HG02970 (cell line): ENCODE measurements at regions not wholly inside any gene's neighbourhood (a gene's known extent, or its start where the extent isn't known, plus 50 kb on each side); places are given as distances from the start of the nearest gene placed in this dataset.
"Not testable (repeated sequence)": the region's sequence is repeated elsewhere in the genome, so short reads cannot be mapped to it uniquely, and the experiment has no call there.

Experiments
- ATAC-seq: cut with Tn5 transposase; IDR thresholded peaks from one replicate; pipeline ENCODE4 v1.9.1; 2021; ENCODE audit warnings: mild to moderate bottlenecking, moderate library complexity, moderate number of reproducible peaks; ENCODE audit not compliant: unreplicated experiment, low FRiP score

DNA sequence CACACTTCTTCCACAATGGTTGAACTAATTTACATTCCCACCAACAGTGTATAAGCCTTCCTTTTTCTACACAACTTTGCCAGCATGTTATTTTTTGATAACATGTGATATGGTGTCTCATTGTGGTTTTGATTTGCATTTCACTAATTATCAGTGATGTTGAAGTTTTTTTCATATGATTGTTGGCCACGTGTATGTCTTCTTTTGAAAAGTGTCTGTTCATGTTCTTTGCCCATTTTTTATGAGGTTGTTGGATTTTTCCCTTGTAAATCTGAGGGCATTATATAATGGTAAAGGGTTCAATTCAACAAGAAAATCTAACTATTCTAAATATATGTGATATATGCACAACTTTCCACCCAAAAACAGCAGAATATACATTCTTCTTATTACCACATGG is 153.4 kb upstream of the POGK start:
- ATAC-seq = not testable (repeated sequence)

DNA sequence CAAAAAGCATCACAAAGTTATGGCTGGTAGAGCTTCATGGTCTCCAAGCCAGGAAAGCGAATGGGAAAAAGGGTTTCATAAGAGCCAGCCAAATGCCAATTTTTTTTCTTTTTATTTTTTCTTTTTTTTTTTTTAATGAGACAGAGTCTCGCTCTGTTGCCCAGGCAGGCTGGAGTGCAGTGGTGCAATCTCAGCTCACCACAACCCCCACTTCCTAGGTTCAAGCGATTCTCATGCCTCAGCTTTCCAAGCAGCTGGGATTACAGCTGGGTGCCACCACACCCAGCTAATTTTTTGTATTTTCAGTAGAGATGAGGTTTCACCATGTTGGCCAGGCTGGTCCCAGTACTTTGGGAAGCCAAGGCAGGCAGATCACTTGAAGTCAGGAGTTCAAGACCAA is 148.7 kb upstream of the POGK start:
- not testable (repeated sequence) for ATAC-seq

GRCh38 chr1:166691476-166691875 is 147.8 kb upstream of the POGK start:
- ATAC-seq = no peak

DNA sequence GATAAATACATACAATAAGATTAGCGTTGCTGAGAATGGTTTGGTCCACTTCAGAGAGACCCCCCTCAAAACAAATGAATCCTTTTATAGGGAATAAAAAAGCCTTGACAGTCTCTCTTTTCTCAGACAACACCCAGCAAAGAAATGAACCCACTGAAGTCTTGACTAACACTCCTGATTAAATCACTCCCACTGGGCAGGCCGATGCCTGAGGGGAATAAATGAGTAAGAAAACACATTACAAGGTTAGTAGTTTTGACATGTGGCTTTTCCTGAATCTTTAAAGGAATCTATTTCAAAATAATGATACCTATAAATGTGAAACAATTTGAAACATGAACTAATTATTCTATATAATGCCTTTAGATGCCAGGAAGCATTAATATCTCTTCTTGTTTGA is 146.9 kb upstream of the POGK start:
- ATAC-seq = no peak

- no peak for ATAC-seq
Measured at GRCh38 chr1:166693158-166693557, 146.1 kb upstream of the POGK start.

- ATAC-seq = no peak
Measured at GRCh38 chr1:166693673-166694297, 145.5 kb upstream of the POGK start.

- ATAC-seq = no peak
Measured at GRCh38 chr1:166695115-166695514, 144.2 kb upstream of the POGK start.

DNA sequence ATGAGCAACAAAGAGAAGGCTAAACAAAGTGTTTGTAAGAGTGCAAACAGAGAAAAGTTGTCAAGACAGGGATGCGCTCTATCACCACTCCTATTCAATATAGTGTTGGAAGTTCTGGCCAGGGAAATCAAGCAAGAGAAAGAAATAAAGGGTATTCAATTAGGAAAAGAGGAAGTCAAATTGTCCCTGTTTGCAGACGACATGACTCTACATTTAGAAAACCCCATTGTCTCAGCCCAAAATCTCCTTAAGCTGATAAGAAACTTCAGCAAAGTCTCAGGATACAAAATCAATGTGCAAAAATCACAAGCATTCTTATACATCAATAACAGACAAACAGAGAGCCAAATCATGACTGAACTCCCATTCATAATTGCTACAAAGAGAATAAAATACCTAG is 143.4 kb upstream of the POGK start:
- ATAC-seq = not testable (repeated sequence)

- ATAC-seq = no peak
Measured at GRCh38 chr1:166698771-166699170, 140.5 kb upstream of the POGK start.

- ATAC-seq = no peak
Measured at GRCh38 chr1:166699613-166700012, 139.7 kb upstream of the POGK start.

DNA sequence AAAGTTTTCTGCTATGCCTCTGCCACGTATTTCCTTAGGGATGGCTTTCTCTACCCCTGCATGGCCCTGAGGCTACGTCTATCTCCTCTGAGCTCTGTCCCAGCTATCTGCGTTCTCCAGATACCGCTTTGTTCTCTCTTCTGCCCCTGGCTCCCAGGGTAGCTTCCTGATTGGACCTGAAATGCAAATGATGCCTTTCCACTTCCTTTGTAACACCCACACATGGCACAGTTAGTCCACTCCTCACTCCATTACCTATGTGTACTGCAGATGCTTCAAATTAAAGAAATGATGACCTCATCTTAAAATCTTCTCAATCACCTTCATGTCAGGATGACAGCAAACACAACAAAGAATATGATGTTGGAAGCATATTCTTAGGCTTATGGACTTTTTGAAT is 138.6 kb upstream of the POGK start:
- no peak for ATAC-seq

- ATAC-seq = no peak
Measured at GRCh38 chr1:166701603-166702100, 137.6 kb upstream of the POGK start.

DNA sequence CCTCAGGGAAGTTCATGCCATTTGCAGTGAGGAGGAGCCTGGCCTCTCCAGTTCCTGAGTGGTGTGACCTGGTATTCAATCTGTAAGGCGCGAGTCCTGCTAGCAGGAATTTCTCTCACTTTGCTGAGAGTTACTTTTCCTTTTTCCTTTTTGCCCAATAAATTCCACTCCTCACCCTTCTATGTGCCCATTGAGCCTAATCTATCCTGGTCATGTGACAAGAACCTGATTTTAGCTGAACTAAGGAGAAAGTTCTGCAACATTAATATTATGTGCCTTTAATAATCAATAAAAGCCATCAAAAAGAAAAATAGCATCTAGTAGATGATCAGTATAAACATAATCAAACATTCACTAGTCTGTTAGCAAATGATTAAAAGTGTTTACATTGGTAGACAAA is 136.1 kb upstream of the POGK start:
- no peak for ATAC-seq

- ATAC-seq = no peak
Measured at GRCh38 chr1:166703726-166704462, 135.4 kb upstream of the POGK start.

DNA sequence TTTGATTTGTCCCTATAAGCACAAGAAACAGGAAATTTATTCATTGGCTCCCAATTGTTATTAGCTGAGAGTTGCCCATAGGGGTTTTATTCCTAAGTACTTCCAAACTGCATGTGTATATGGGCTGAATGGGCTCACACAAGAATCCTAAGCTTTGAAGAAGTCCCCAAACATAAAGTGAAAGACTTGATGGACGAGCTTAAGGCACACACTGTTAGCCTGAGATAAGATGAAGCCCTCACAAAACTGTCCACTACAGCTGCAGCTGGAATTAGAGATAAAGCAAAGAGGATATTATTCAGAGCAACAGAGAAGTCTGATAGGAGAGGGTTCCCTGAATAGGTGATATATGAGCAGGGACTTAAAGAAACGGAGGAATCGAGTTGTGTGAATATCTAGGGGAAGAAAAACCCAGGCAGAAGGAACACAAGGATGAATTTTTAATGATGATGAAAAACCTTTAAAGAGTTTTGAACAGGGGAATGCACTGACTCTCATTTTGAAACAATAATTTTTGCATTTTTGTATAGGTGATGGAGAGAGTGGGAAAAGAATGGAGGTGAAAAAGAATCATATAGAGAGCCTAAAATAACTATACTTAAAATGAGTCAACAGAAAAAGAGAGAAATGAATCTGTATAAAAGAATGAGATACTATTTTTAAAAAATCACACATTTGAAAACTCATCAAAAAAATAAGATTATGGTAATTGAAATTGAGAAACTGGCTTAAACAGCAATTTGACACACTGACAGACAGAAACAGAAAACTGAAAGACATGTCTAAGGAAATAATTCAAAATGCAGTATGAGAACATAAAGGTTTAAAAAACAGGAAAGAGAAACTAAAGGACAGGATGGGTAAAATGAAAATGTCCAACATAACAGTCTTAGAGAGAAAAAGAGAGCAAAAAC is 133.6 kb upstream of the POGK start:
- no peak for ATAC-seq

DNA sequence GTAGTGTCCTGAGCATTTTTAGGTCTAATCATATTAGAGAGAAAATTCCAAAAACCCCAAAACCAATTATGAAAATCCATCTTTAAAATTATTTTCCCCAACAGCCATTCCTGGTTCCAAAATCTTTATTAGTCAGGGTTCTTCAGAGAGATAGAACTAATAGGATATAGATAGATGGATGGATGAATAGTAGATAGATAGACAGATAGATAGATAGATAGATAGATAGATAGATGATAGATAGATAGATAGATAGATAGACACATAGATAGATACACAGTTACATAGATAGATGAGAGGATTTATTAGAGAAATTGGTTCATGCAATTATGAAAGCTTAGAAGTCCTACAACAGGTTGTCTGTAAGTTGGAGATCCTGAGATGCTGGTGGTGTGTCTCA is 122.7 kb upstream of the POGK start:
- no peak for ATAC-seq

DNA sequence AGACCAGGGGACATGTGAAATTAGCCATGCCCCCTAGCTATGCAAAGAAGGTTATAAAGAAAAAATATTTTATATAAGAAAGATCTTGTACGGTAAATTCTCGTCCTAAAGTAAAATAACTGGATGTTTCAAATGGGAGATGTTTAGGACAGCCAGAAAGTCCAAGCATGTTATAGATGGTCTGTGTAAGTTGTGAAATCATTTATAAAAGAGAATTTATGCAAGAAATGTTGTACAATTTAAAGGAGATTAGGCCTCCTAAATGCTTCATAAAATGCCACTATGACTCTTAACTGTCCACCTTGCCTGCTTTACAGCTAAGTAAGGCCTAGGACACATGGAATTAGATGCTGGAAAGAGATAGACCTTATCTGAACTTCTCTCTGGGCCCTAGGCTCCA is 118.1 kb upstream of the POGK start:
- ATAC-seq = no peak

DNA sequence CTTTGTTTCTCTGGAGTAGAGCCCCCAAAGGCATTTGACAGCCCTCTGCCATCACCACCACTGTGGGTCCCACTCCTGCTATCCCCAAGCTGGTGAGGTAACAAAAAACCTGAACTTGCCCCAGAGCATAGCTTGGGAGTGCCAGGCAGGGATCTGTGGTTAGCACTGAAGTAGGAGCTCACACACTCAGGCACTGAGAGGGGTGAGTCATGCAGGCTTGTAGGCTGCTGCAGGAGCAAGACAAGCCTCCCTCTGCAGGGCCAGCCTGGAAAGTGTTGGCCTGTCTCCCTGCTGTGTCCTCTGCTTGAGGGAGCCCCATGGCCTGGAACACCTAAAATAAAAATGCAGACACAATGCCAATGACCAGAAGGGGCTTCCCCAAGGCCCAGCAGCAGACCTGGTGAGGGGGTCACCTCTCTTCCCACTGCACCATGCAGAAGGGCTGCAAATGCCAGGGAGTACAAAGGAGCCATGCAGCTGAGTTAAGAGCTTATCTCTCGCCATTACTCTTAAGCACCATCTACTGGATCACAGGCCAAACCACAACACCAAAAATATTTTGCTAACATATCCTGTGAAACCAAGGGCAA is 108.9 kb upstream of the POGK start:
- no peak for ATAC-seq

GRCh38 chr1:166738140-166738539 is 101.1 kb upstream of the POGK start:
- ATAC-seq = no peak

DNA sequence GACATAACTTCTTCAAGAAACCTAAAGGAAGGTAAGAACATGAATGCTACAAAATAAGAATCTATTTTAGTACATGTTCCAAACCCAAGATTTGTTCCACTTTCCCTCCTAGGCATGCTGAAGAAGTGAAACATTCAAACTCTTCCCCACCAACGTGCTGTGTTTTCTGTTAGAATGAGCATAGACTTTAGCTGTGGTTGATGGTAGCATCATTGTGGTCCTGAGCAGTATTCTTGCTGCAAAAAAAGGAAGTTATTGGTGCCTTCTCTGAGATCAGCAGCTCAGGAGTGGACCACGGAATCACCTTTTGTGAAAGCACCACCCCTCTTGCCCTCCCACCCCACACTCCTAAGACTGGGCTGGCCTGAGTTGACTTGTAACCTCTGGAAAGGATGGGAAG is 100.4 kb upstream of the POGK start:
- ATAC-seq = no peak
